BLaER1 treated with 17β-estradiol and CSF1 and Interleukin-3, amounts not matched to agents 10 nM and 100 nM (cell line): ENCODE measurements at regions not wholly inside any gene's neighbourhood (a gene's known extent, or its start where the extent isn't known, plus 50 kb on each side); places are given as distances from the start of the nearest gene placed in this dataset.

Experiments
- H3K27ac ChIP-seq, 11 experiments: shearing (Covaris generic); formaldehyde crosslinking; 2 replicates each; pipeline ENCODE4 v1.8.1; 2022
- H3K27me3 ChIP-seq, 11 experiments: shearing (Covaris generic); formaldehyde crosslinking; 2 replicates each; pipeline ENCODE4 v1.8.1; 2022
- H3K36me3 ChIP-seq, 11 experiments: shearing (Covaris generic); formaldehyde crosslinking; 2 replicates each; pipeline ENCODE4 v1.8.1; 2022
- H3K4me1 ChIP-seq, 10 experiments: shearing (Covaris generic); formaldehyde crosslinking; 2 replicates each; pipeline ENCODE4 v1.8.1; 2022
- H3K4me2 ChIP-seq, 11 experiments: shearing (Covaris generic); formaldehyde crosslinking; 2 replicates each; pipeline ENCODE4 v1.8.1; 2022
- H3K4me3 ChIP-seq, 10 experiments: shearing (Covaris generic); formaldehyde crosslinking; 2 replicates each; pipeline ENCODE4 v1.8.1; 2022
- H3K9ac ChIP-seq, 11 experiments: shearing (Covaris generic); formaldehyde crosslinking; 2 replicates each; pipeline ENCODE4 v1.8.1; 2022
- H3K9me3 ChIP-seq, 11 experiments: shearing (Covaris generic); formaldehyde crosslinking; replicated peaks in 1 of 11; 2 replicates each; pipeline ENCODE4 v1.8.1; 2022
- H4K20me1 ChIP-seq, 11 experiments: shearing (Covaris generic); formaldehyde crosslinking; 2 replicates each; pipeline ENCODE4 v1.8.1; 2022
- Cebpa-rat ChIP-seq, 11 experiments: shearing (Covaris generic); IDR thresholded peaks; 2 replicates each; pipeline ENCODE4 v1.8.1; 2022

DNA sequence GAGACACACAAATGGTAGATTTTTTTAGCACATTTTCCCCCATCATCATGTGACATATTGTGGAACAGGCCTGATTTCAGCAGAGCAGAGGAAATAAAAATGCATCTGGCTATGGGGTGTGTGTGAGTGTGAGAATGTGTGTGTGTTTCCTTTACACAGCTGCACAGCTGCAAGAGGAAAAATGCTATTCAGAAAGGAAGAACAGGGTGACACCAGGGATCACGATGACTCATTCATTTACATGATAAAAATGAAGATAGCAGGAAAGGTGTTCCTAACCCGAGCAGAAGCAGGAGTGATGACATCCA lies 469.5 kb upstream of the TSHZ3 start:
- Histone ChIP-seq H4K20me1 (no peaks in the 10 kb centered on the region), H3K27ac (peak overlapping the region in 2 of 11 experiments; percentile 21 to 43; a peak in 3 of 22 replicates), H3K4me3 (no peak overlapping the region), H3K9ac (no peak overlapping the region), H3K4me2 (peak overlapping the region; percentile 6 to 48 (median 32); a peak in 16 of 22 replicates), H3K4me1 (peaks cover 8 to 22% (median 13%) of the 10 kb centered on the region in 10 experiments; a peak in 18 of 20 replicates), H3K9me3 (peaks cover 0 to 7% (median 0%) of the 10 kb centered on the region in 11 experiments; a peak in 2 of 22 replicates), H3K36me3 (no peaks in the 10 kb centered on the region), H3K27me3 (no peaks in the 10 kb centered on the region)
- TF ChIP-seq Cebpa-rat (IDR thresholded peaks at IDR 0.05), result no peak

DNA sequence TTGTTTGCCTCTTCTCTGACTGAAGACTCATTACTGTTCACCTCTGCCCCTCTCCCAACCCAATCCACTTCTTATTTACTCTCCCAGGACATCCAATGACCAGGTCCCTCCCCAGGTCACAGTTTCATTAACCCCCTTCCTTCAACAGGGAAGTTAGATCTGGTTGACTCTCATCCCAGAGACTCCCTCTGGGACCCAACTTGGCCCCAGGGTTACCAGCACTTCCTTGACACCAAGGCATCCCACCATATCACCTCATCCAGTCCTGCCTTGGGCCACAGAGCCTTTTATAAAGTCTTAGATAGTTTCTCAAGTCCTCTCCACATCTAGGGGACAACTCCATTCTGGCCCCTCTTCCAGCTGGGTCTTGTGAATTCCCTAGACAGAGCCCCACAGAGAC lies 470.6 kb upstream of the TSHZ3 start:
- Histone ChIP-seq H3K27ac (peak overlapping the region in 1 of 11 experiments; percentile 30; a peak in 1 of 22 replicates), H3K4me1 (peaks cover 8 to 22% (median 13%) of the 10 kb centered on the region in 10 experiments; a peak in 18 of 20 replicates), H3K27me3 (no peaks in the 10 kb centered on the region), H3K4me2 (no peak overlapping the region), H4K20me1 (no peaks in the 10 kb centered on the region), H3K4me3 (no peak overlapping the region), H3K36me3 (no peaks in the 10 kb centered on the region), H3K9me3 (peaks cover 0 to 7% (median 0%) of the 10 kb centered on the region in 11 experiments; a peak in 2 of 22 replicates), H3K9ac (no peak overlapping the region)
- no peak for TF ChIP-seq Cebpa-rat (IDR thresholded peaks at IDR 0.05)

DNA sequence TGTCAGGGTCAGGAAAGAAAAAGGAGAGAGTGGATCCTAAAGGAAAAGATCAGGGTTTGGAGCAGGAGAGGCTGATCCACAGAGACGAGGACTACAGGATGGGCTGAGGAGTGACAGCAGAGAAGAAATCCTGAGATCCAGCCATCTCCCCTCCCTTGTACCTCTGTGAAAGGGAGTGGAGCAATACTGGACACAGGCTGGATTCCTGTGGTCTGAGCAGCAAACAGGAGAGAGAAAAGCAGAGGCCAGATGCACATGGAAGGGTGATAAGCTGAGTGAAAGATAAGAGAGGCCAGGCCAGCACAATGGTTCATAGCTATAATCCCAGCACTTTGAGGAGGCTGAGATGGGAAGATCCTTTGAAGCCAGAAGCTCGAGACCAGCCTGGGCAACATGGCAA lies 472.1 kb upstream of the TSHZ3 start:
- Histone ChIP-seq H3K27ac (no peak overlapping the region), H3K9ac (no peak overlapping the region), H3K4me1 (peaks cover 8 to 22% (median 13%) of the 10 kb centered on the region in 10 experiments; a peak in 18 of 20 replicates), H3K36me3 (no peaks in the 10 kb centered on the region), H3K27me3 (no peaks in the 10 kb centered on the region), H3K4me3 (no peak overlapping the region), H4K20me1 (no peaks in the 10 kb centered on the region), H3K4me2 (no peak overlapping the region), H3K9me3 (peaks cover 0 to 7% (median 0%) of the 10 kb centered on the region in 11 experiments; a peak in 2 of 22 replicates)
- no peak for TF ChIP-seq Cebpa-rat (IDR thresholded peaks at IDR 0.05)

DNA sequence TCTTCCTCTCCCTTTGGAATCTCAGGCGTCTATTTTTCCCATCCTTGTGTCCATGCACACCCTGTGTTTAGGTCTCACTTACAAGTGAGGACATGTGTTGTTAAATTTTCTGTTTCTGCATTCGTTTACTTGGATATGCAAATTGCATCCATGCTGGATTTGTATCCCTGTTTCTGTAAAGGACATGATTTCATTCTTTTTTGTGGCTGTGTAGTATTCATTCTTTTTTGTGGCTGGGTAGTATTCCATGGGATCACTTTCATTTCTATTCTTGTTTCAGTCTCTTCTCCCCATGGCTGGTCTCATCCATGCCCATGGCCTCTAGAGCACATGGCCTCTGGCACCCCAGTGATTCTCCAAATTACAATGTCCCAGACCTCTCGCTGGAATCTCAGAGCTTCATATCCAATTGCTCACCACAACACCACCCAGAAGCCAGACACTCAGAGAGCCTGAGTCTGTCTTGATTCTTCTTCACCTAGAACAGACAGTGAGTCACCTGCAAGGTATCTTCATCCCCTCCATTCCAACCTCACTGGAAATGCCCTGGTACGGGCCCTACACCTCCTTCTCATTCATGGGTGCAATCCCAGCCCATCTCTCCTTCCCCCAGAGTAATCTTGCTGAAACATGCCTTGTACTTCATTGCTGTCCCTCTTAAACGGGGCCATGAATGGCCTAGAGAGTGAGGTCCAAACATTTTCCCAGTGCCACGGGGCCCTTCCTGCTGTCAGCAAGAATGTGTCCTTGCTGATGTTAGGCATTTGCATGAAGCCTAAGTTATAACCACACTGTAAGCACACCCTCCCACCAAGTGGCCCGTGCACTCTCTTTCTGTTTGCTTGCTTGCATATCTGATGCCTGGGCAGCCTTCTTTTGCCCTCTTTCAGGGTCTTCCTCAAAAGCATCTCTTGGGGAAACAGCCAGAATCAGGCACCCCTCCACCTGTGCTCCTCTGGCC lies 476.2 kb upstream of the TSHZ3 start:
- H3K27me3 ChIP-seq, result no peaks in the 10 kb centered on the region
- no peak overlapping the region for H3K9ac ChIP-seq
- TF ChIP-seq Cebpa-rat (IDR thresholded peaks at IDR 0.05), result no peak
- no peaks in the 10 kb centered on the region for H3K4me1 ChIP-seq
- H3K9me3 ChIP-seq, result peaks cover 0 to 4% (median 0%) of the 10 kb centered on the region in 11 experiments; a peak in 2 of 22 replicates
- no peaks in the 10 kb centered on the region for H3K36me3 ChIP-seq
- no peaks in the 10 kb centered on the region for H4K20me1 ChIP-seq
- H3K27ac ChIP-seq, result no peak overlapping the region
- H3K4me2 ChIP-seq, result no peak overlapping the region
- H3K4me3 ChIP-seq, result no peak overlapping the region

DNA sequence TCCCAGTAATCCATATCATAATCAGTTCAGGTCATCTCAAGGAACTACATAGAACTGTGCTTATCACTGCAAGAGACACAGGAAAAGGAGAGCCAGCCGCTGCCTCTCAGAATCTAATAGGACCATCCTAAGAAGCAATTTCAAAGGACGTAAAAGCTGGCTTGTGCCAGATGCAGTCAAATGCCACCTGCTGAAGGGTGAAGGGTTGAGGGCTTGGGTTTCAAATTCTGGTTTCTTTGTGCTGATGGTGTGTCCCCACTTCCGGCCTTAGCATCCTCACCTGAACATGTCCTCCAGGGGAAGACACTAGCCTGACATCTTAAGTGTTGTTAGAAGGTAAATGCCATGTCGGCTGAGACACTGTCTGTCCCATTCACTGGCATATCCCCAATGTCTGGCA lies 477.1 kb upstream of the TSHZ3 start:
- no peak overlapping the region for H3K27ac ChIP-seq
- TF ChIP-seq Cebpa-rat (IDR thresholded peaks at IDR 0.05), result no peak

DNA sequence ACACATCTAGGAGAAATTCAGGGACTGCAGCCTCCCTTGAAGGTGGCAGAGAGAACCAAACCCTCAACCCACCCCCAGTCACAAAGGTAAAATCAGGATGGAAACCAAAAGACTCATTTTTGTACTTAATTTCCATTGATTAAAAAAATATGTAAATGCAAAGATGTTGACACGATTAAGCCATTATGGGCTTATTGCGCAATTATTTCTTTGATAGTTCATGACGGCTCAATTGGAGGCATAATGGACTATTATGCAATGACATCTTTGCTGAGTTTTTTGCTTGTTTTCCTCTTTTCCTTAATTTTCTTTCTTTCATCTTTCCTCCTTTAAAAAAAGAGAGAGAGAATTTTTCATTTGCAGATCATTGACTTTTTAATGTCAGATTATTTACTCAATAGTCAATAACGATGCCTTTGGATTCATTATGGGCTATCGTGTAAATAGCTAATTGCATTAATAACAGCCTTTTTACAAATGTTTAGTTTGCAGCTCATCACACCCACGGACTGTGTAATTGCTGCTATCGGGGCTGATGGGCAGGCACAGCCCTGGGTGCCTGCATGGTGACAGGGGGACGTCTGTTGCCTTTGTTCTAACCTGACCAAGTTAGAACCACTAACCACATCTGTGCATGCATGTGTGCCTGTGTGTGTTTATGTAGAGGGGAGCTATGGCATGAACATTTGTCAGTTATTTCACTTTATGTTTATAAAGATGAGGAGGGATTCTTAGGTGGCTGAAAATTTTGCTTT lies 482.4 kb upstream of the TSHZ3 start:
- peak in 9 of 11 experiments; percentile 15 to 92 (median 70); a peak in 13 of 22 replicates for TF ChIP-seq Cebpa-rat (IDR thresholded peaks at IDR 0.05)
- Histone ChIP-seq H3K27me3 (no peaks in the 10 kb centered on the region), H3K4me2 (no peak overlapping the region), H3K4me3 (no peak overlapping the region), H3K27ac (no peak overlapping the region), H3K36me3 (no peaks in the 10 kb centered on the region), H4K20me1 (no peaks in the 10 kb centered on the region), H3K9me3 (peaks cover 17 to 30% (median 24%) of the 10 kb centered on the region in 11 experiments; a peak in 20 of 22 replicates), H3K4me1 (peaks cover 0 to 8% (median 0%) of the 10 kb centered on the region in 10 experiments; a peak in 3 of 20 replicates), H3K9ac (no peak overlapping the region)

More for the DNA sequence above, 477.1 kb upstream of the TSHZ3 start:
- Histone ChIP-seq H3K27me3 (no peaks in the 10 kb centered on the region), H3K4me3 (no peak overlapping the region), H3K9ac (no peak overlapping the region), H3K4me2 (no peak overlapping the region), H3K36me3 (no peaks in the 10 kb centered on the region), H3K4me1 (no peaks in the 10 kb centered on the region), H3K9me3 (no peaks in the 10 kb centered on the region), H4K20me1 (no peaks in the 10 kb centered on the region)

DNA sequence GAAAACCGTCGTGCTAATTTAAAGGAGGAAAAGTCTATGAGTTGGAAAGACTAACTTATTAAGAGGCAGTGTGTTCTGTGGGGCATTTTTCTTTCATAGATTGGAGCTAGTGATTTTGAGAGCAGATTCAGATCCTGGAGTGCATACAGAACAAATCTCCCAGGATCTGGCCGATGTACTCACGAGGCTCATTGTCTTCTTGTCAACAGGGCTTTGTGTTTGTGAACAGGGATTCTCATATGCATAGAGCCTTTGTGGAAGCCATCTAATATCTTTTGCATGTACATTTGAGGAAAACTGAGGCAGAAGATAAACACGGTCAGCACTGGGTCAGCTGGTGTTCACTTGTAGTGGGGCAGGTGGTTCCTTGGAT lies 482.9 kb upstream of the TSHZ3 start:
- no peaks in the 10 kb centered on the region for H3K36me3 ChIP-seq
- no peaks in the 10 kb centered on the region for H4K20me1 ChIP-seq
- H3K9me3 ChIP-seq, result peaks cover 17 to 30% (median 24%) of the 10 kb centered on the region in 11 experiments; a peak in 20 of 22 replicates
- peaks cover 0 to 8% (median 0%) of the 10 kb centered on the region in 10 experiments; a peak in 3 of 20 replicates for H3K4me1 ChIP-seq
- H3K9ac ChIP-seq, result no peak overlapping the region
- H3K4me3 ChIP-seq, result no peak overlapping the region
- H3K4me2 ChIP-seq, result no peak overlapping the region; a peak in 1 of 22 replicates
- no peak for TF ChIP-seq Cebpa-rat (IDR thresholded peaks at IDR 0.05)
- H3K27ac ChIP-seq, result no peak overlapping the region
- H3K27me3 ChIP-seq, result no peaks in the 10 kb centered on the region

DNA sequence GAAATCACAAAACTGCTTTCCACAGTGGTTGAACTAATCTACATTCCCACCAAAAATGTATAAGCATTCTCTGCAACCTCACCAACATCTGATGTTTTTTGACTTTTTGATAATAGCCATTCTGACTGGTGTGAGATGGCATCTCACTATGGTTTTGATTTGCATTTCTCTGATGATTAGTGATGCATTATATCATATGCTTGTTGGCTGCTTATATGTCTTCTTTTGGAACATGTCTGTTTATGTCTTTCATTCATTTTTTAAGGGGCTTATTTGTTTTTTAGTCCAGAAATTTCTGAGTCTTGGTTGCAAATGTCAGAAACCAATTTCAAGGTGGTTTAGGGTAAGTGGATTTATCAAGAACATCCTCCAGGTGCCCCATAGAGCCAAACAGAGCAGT lies 484.8 kb upstream of the TSHZ3 start:
- Histone ChIP-seq H3K9me3 (peaks cover 17 to 30% (median 24%) of the 10 kb centered on the region in 11 experiments; a peak in 20 of 22 replicates), H3K27ac (no peak overlapping the region), H3K4me3 (no peak overlapping the region), H3K4me1 (peaks cover 0 to 8% (median 0%) of the 10 kb centered on the region in 10 experiments; a peak in 3 of 20 replicates), H3K9ac (no peak overlapping the region), H3K27me3 (no peaks in the 10 kb centered on the region), H3K36me3 (no peaks in the 10 kb centered on the region), H4K20me1 (no peaks in the 10 kb centered on the region), H3K4me2 (no peak overlapping the region)
- TF ChIP-seq Cebpa-rat (IDR thresholded peaks at IDR 0.05), result no peak
